ENCODE measurements at regions not wholly inside any gene's neighbourhood (a gene's known extent, or its start where the extent isn't known, plus 50 kb on each side); places are given as distances from the start of the nearest gene placed in this dataset.

DNA sequence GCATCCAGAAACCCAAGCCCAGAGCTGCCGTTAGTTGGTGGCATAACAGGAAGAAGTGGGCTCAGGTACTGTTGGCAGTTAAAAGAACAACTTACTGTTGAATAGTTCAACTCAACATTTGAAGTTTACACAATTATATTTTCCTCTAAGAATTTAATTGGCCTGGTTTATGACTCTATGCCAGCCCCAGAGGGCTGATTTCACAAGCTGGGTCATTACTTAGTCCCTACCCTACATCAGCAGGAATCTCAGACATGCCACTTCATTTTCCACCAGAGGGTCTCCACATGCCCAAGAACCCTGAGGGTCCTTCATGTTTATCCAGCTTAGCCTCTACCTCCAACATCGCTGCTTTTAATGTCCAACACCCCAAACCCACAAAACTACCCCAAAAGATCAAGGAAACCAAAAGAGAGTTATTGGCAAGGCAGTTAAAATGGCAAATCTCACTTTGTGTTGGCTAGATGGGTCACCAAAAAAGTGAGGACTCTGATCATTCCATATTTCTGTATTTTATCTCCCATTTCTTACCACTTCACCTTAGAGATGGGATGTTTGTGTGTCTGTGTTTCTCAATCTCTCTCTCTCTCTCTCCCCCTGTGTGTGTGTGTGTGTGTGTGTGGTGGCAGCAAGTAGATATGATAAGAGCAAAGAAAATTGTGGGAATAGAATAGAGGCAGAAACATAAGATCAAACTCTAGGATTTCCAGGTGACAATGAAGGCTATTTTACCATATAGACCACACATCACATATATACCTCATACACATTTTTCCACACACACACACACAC lies 112.5 kb upstream of the TBX18 start:
- TF ChIP-seq, protein P1, sequence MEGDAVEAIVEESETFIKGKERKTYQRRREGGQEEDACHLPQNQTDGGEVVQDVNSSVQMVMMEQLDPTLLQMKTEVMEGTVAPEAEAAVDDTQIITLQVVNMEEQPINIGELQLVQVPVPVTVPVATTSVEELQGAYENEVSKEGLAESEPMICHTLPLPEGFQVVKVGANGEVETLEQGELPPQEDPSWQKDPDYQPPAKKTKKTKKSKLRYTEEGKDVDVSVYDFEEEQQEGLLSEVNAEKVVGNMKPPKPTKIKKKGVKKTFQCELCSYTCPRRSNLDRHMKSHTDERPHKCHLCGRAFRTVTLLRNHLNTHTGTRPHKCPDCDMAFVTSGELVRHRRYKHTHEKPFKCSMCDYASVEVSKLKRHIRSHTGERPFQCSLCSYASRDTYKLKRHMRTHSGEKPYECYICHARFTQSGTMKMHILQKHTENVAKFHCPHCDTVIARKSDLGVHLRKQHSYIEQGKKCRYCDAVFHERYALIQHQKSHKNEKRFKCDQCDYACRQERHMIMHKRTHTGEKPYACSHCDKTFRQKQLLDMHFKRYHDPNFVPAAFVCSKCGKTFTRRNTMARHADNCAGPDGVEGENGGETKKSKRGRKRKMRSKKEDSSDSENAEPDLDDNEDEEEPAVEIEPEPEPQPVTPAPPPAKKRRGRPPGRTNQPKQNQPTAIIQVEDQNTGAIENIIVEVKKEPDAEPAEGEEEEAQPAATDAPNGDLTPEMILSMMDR (IDR thresholded peaks at IDR 0.05) = no peak
- TF ChIP-seq POLR2AphosphoS5 (IDR thresholded peaks at IDR 0.05; ENCODE audit: low read depth, low read length) = no peak
